ENCODE measurements at regions not wholly inside any gene's neighbourhood (a gene's known extent, or its start where the extent isn't known, plus 50 kb on each side); places are given as distances from the start of the nearest gene placed in this dataset.

DNA sequence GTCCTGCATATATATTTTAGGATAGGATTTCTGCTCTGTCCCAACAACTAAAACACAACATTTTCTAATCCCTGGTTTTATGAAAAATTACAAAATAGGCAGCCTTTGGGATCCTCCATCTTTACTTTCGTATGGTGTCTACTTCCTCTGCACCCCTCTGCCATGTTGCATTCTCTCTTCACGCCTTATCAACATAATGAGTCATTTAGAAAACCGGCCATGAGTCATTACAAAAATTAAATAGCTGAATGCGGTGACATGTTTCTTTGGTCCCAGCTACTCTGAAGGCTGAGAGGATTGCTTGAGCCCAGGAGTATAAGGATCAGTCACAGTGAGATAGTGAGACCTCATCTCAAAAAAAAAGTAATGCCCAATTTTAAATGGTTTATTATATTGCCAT, 148.1 kb upstream of the CELF2 start:
- Histone ChIP-seq H3K36me3 (ENCODE audit: control insufficient read depth in 1 of 2, insufficient read depth in 2 of 2, low read length in 2 of 2) (no peaks in the 10 kb centered on the region), H3K4me3 (replicated peaks in 1 of 2; ENCODE audit: low read depth in 1 of 2, low read length in 2 of 2) (no peak overlapping the region), H2AFZ (ENCODE audit: low read depth, low read length, poor library complexity, severe bottlenecking) (no peak overlapping the region), H3K9me3 (ENCODE audit: control insufficient read depth in 1 of 2, insufficient read depth in 1 of 2, low read depth in 1 of 2, low read length in 2 of 2) (peaks cover 10 to 13% of the 10 kb centered on the region in 2 experiments; a peak in 2 of 4 replicates), H3K27ac (ENCODE audit: low read depth, low read length) (no peak overlapping the region), H3K9ac (ENCODE audit: low read length) (no peak overlapping the region), H3K4me2 (ENCODE audit: low read length) (no peak overlapping the region), H3K9me2 (ENCODE audit: insufficient read depth) (no peaks in the 10 kb centered on the region), H3K27me3 (ENCODE audit: insufficient read depth, low read length) (no peaks in the 10 kb centered on the region), H4K20me1 (ENCODE audit: insufficient read depth) (no peaks in the 10 kb centered on the region), H3K4me1 (ENCODE audit: control insufficient read depth in 1 of 2, insufficient read depth in 2 of 2, low read length in 2 of 2) (no peaks in the 10 kb centered on the region), H3K79me2 (ENCODE audit: insufficient read depth, low read length) (no peaks in the 10 kb centered on the region)
- RAD21 ChIA-PET (ENCODE audit: low non-redundant PET in 1 of 2, low total read pairs in 2 of 2, uncharacterized antibody in 2 of 2, unreplicated experiment in 2 of 2), result no interaction called here
- POLR2A ChIA-PET, result no interaction called here
- CTCF ChIA-PET, result no interaction called here
- no TSS peak for BruUV-seq (replicated peaks)
- intact Hi-C loops (cut with micrococcal nuclease), result no loop called here
- DNase-seq (ENCODE audit: low read depth, low spot score) (no peak), ATAC-seq (no peak)
- TF ChIP-seq, protein P1, sequence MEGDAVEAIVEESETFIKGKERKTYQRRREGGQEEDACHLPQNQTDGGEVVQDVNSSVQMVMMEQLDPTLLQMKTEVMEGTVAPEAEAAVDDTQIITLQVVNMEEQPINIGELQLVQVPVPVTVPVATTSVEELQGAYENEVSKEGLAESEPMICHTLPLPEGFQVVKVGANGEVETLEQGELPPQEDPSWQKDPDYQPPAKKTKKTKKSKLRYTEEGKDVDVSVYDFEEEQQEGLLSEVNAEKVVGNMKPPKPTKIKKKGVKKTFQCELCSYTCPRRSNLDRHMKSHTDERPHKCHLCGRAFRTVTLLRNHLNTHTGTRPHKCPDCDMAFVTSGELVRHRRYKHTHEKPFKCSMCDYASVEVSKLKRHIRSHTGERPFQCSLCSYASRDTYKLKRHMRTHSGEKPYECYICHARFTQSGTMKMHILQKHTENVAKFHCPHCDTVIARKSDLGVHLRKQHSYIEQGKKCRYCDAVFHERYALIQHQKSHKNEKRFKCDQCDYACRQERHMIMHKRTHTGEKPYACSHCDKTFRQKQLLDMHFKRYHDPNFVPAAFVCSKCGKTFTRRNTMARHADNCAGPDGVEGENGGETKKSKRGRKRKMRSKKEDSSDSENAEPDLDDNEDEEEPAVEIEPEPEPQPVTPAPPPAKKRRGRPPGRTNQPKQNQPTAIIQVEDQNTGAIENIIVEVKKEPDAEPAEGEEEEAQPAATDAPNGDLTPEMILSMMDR (IDR thresholded peaks at IDR 0.05 in 2 of 3, conservative IDR thresholded peaks at IDR 0.05 in 1 of 3; ENCODE audit: borderline replicate concordance in 1 of 3, insufficient read depth in 1 of 3, low read depth in 2 of 3, low read length in 2 of 3), result no peak
- TF ChIP-seq YY1 (IDR thresholded peaks at IDR 0.05; ENCODE audit: extremely low read depth, insufficient replicate concordance, low read depth, low read length) (no peak), ELF1 (IDR thresholded peaks at IDR 0.05; ENCODE audit: borderline replicate concordance, low read depth) (no peak), POLR2A (IDR thresholded peaks at IDR 0.05; ENCODE audit: borderline replicate concordance, extremely low read depth, insufficient read depth, insufficient read length) (no peak), CBX3 (IDR thresholded peaks at IDR 0.05; ENCODE audit: low read depth) (no peak), EZH2 (IDR thresholded peaks at IDR 0.05) (no peak), ZNF274 (IDR thresholded peaks at IDR 0.05; ENCODE audit: low read depth, low read length) (no peak), SIN3A (IDR thresholded peaks at IDR 0.05; ENCODE audit: low read depth) (no peak), FOSL1 (IDR thresholded peaks at IDR 0.05; ENCODE audit: low read depth) (no peak), SRF (IDR thresholded peaks at IDR 0.05; ENCODE audit: low read depth) (no peak), RAD21 (IDR thresholded peaks at IDR 0.05; ENCODE audit: low read depth) (no peak)

Data from HCT116 (cell line).